Kidney tubule cell (primary cell): ENCODE measurements at regions not wholly inside any gene's neighbourhood (a gene's known extent, or its start where the extent isn't known, plus 50 kb on each side); places are given as distances from the start of the nearest gene placed in this dataset.

Experiments
- DNase-seq: peaks from one replicate; pipeline ENCODE4 v3.0.0-alpha.2; 2018; ENCODE audit warnings: low spot score

DNA sequence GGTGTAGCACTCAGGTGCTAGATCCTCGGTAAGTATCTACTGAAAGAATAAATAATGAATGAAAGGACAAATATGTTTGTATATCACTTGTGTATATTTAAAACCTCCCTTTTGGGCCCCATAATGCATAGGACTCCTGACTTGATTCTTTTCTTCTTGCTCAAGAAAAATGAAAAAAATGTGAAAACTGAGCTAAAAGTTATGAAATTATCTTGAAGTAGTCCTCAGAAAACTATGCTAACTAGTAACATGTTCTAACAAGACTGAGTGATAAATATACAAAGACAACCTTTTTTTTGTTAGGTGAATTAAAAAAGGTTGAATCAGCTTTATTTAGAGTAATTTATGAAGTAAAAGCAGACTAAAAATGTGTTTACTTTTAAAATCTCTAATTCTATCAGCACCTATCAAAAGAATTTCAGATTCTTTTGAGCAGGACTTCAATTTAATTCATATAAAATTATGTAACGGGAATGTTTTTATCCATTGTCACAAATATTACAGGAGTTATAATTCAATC, 247.8 kb upstream of the JAG1 start:
- DNase-seq = no peak

DNA sequence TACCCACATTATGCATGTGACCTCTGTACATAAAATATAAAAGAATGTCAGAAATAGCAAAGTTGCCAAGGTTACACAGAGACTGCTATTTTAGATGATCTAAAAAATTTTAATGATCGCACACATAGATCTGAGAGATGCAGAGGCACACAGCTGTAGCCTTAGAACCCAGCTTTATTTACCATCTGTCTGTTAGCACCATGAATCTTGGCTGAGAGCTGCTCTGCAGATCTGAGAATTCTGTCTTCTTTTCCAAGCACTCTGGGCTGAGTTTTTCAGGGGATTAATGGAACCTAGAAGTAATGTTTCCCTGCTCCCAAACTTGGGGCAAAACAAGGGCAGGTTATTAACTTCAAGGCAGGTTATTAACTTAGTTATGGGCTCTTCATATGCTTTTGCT, 248.7 kb upstream of the JAG1 start:
- no peak for DNase-seq

DNA sequence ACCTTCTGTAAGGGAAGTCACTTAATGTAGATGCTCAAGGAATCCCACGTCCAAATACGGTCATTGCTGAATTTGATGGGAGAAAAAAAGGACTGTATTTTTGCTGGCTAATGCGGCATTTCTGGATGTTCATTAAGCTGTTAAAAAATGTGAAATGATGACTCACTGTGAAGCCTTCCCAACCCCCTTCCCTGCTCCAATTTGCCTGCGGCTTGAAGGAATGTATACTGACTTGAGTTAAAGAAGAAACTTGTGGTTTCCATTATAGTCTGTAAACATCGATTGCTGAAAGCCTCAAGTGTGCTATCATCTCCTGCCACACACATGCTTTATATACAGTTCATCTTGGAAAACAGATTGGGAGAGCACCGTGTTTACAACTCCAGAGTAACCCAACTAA, 249.1 kb upstream of the JAG1 start:
- peak; percentile 83 for DNase-seq

DNA sequence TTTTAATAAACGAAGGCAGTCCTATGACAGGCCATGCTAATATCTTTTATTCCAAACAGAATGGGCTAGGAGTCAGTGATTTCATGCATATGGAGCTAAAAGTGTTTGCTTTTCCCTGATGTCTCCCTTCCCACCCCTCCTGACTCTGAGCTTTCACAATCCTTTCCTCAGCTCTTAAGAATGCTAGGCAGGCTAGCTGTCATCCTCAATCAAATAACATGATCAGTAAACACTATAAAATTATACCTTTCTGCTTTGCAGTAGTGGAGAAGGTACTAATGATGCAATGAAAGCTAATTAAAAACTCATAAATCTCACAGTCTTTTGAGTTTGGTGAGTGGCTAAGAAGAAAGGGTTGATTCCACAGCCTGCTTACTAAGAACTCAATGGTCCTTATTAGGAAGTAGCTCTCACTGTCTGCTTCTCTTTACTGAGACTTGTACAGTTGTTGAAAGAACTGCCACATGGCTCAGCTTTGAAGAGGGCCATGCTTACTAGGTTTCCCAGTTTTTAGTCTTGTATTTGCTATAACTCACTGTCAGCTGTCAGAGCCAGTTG, 250.9 kb upstream of the JAG1 start:
- peak; percentile 55 for DNase-seq

DNA sequence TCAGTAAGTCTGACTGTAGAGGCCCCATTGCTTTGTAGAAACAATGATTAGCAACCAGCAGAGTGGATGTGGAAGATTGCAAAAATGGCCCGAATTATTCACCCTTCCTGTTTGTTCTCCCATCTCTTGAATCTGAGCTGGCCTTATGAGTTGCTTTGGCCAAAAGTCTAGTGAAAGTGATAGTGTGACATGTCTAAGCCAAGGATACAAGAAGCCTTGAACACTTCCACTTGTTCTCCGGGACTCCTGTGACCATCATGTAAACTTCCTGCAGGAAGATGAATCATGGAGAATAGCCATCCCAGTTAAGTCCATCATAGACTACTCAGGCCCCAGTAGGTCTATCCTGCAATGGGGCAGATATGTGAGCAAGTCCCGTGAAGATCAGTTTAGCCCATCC, 252.0 kb upstream of the JAG1 start:
- DNase-seq = peak; percentile 38

DNA sequence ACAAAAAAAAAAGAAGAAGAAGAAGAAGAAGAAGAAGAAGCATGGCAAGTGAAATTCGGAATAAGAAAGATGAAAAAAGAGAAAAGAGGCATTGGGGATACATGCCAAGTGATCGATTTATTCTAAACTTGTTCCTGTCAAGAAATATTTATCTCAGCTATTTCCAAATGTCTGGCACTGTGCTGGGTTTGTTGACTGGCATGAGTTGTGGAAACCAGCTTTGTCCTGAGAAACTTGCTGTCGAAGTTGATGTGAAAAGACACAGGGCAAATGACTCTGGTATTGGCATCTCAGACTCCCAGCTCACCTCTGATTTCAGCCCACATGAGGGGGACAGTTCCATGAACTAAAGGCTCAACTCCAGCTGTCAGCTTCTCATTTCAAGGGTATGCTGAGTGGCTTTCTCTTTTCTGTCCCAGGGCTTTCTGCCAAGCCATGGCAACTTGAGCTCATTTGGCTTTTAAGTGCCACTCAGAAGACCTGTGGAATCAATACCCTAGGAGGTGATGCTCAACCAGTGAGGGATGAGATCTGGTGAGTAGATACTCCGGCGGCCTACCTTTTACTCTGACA, 253.3 kb upstream of the JAG1 start:
- DNase-seq = no peak

DNA sequence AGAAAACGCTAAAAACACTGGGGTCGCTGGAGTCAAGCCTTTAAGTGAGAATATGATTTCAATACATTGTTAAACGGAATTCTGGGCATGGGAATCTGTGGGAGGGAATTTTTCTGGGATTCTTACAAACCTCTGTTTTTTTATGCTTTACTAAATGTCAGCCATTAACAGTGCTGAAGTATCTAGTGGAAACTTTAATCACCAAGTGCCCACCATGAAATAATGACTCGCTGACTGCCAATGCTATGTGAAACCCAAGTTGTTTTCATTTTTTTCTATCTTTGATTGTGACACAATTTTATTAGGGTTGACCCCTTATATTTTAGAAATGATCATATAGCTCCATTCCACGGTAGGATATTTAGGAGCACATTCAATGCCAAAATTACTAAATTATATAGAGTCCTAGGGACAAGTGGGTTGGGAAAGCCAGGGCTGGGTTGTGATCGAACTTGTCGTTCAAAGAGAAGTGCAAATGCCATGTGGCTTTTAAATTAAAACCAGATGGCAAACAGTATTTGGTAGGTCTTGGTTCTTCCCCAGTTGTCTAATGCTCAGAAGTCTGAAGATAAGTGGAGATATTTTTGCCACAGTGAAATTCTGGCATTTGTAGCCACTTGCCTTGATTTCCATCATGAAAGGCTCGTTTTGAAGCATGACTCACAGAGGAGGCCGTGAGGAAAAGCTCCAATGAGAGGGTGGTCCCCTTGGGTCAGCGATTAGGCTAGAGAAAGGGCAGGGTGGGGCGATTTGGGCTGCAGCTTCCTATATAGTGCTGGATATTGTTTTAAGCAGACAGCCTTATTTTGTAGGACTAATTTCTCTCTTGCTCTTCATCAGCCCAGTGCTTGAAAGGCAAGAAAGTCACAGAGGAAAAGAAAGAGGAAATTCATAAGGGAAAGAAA, 254.4 kb upstream of the JAG1 start:
- DNase-seq = peak; percentile 65

DNA sequence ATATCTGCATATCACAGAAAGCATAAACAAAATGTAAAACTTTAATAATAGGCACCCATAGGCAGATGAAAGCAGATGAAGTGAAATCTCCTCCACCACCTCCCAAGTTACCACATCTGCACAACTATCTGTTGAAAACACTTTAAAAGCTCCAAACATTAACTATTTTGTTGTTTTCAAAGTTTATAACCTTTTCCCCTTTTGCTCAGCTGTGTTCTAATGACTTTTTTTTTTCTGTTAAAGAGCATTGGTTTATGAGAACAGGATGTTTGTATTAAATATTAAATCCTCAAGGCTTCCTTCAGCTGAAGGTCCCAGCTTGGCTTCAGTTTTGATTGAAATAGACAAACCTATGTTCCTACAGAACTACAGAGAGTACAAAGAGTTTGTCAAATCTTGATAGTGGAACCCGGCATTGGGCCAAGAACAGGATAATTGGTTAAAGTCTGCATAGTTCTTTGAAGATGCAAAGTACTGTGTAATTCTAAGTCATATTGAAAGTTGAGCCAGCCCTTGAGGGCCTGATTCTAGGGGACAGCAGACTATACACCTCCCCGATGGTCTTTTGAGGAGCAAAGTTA, 255.1 kb upstream of the JAG1 start:
- DNase-seq = no peak

DNA sequence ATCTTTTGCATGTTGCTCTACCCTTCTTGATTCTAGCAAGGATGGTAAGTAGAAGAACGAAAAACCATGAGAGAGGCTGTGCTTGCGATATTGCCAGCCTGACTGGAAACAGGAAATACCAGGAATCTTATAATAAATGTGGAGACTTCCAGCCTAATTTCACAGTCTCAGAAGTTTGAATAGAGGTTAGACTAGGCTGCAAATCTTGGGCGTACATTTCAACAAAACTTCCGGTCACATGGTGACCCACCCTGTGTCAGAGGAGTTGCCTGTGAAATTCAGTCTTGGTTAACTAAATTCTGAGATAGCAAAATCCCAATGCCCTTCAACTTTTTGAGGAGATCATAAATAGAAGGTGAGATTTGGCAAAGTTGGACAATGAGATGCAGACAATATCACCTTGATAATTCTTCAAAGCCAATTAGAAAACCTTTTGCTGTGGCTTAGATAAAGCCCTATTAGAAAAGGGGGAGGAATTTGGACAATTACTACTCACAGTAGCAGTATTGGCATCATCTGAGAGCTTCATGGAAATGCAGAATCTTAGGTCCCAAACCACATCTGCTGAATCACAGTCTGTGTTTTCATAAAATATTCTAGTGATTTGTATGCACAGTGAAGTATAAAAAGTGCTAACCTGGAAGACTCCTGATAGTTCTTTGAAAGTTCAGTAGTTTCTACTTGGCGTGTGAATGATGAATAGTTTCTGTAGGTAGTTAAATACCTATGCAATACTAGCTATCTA, 262.0 kb upstream of the JAG1 start:
- DNase-seq = no peak

DNA sequence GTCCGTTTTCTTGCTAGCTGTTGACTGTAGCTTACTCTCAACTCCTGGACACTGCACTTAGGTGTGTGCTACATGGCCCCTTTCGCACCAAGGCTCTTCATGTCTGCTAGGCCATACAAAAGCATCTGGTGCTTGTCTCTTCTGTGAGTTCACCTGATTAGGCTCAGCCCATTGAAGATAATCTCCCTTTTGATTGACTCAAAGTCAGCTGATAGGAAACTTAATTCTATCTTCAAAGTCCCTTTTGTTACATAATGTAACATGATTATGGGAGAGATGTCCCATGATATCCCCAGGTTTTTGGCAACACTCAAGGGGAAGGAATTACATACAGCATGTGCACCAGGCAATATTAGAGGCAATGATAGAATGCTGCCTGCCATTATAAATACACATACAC, 263.0 kb upstream of the JAG1 start:
- no peak for DNase-seq

DNA sequence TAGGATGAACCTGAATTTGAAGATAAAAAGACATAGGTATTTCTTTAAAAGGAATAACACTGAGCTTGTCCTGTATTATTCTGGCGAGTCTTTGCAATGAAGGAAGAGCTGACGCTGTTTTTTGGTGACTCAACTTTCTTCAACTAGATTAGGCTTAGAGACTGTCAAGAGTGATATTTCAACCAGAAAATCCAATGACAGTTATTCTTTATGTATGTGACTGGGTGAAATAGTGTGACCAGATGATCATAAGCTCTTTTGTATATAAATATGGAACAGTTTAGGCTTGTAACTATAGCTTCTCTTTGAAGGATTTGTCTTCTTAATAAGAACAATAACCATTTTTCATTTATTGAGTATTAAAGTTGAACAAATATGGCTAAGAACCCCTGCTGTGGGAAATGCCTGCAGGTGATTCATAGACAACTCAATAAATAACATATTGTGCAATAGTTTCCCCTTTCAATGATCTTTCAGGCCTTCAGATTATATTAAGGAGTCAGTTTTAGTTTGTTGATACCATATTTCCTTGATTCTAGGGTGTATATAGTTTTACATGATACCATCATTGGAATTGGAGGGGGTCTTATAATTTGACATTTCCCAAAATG, 265.6 kb upstream of the JAG1 start:
- peak; percentile 24 for DNase-seq

DNA sequence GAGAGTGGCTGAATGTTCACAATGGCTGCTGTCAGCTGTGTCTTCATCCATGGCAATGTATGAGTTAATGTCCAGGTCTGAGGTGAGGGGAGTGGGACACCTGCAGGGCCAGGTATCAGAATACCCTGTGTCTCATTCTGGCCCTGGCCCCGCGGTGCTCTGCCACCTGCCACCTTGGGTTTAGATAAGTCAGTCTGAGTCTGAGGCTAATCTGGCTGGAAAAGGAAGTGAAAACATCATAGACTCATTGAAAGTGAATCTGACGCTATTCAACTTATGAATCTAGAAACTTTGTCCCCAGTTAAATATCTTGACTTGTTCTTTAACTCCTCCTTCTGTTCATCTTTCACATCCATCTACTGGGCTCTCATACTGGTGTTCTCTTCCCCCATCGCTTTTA, 267.1 kb upstream of the JAG1 start:
- no peak for DNase-seq

DNA sequence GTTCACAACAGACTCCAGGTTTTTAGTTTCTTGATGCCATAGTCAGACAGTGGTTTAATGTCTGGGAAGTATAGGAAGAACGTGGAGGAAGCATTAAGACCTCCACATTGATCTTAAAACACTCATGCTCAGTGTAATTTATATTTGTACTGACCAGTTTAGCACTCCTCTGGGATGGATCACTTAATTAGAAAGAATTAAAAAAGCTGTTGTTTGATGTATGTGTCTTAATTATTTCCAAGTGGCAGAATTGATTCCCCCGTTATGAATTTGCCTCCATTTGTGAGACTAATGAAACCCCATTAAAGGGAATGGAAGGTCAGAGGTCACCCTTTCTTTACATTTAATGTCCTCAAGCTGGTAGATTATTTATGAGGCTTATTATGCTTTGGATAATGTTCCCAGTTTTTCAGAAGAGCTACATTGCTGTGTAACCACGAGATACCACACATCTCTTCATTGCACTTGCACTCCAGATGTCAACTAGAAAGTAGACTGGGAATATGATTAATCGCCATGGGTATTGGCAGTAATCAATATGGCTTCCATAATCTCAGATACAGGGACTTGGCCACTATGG, 270.0 kb upstream of the JAG1 start:
- no peak for DNase-seq

DNA sequence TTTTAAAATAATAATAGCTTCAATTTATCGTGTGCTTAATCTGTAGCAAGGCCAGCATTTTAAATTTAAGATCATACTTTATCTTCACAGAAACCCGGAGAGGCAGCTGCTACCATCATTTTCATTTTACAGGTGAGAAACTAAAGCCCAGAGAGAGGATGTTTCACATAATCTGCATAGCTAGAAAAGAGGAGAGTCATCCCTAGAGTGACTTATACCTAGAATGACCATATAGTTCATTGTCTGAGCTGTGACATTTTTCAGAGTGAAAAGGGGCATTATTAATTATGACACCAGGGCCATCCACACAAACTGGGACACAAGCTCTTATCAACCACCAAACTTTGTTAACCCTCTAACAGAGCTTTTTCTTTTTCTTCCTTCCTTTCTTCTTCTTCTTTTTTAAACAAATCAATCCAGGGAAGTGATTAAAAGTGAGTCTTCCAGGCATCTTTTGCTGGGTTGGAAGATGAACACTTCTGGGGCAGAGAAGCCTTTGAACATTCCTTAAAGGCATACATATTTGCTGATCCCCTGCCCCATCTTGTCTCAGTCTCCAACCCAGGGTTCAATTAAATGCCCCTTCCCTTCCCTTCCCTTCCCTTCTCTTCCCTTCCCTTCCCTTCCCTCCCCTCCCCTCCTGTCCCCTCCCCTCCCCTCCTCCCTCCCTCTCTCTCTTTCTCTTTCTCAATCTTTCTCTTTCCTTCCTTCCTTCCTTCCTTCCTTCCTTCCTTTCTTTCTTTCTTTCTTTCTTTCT, 272.5 kb upstream of the JAG1 start:
- DNase-seq = no peak

DNA sequence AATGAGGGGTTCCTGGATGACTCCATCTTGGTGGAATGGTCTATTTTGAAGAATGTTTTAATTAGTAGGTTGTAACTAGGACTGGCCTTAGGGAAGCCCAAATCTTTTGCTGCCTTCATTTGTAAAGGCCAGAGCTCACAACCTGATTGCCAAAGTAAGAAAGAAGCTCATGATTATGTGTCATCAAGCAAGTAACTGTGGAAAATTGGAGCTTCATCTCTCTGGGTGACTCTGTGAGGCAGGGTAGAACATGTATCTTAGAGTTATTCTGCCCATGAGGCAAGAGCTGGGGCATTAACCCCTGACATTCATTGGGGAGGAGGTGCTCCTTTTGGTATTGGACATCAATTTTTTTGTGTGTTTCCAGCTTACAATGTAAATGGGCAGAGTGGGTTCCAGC, 273.9 kb upstream of the JAG1 start:
- DNase-seq = no peak

DNA sequence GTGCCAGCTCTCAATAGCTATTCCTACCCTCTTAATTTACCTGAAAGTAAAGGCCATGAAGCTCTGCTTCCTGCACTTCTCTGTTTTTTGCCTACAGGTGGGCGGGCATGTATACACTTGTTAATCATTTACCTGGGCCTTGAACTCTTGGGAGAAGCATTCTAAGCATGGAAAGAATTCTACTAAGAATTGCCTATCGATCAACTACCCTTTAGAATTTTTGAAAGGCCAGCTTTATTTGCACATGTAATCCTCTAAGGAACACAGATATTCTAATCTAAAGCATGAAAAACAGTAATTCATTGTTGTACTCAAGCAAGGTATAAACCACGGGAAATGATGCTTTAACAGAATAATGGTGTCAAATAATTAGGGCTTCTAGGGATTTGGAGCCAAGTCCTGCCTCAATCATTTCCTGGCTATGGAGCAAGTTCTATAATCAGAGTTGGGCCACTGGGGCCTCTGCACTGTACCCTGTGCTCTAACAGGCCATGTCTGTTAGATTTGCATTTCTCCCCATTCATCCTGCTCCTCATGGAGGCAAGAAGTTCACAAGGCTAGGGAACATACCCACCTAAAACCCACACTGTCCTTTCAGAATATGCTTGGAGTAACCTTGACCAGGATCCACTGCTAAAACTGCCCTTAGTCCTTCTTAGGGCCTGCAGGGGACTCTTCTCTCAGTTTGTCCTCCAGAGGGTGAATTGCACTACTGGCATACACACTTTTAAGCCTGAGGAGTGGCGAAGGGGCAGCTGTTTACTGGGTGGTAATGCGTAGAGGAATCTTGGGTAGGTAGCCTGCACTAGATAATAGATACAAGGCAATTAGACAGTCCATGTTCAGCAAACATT, 276.4 kb upstream of the JAG1 start:
- peak; percentile 49 for DNase-seq

DNA sequence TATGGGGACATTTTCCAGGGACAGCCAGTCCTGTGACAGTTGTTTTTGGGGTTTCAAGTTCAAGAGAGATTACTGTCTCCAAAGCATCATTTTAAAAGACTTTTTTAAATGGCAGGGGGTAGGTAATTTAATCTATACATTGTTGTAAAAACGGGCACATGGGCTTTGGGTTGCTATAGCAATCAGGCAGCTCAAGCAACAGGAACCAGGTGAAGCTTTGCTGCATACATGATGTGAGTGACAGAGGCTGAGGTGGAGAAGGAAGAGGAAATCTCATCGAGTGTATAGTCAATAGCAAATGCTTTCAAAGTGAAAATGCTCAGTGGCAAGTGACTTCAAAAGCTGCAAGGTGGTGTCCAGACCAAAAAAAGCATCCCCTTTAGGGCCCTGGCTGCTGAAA, 277.4 kb upstream of the JAG1 start:
- DNase-seq = no peak

DNA sequence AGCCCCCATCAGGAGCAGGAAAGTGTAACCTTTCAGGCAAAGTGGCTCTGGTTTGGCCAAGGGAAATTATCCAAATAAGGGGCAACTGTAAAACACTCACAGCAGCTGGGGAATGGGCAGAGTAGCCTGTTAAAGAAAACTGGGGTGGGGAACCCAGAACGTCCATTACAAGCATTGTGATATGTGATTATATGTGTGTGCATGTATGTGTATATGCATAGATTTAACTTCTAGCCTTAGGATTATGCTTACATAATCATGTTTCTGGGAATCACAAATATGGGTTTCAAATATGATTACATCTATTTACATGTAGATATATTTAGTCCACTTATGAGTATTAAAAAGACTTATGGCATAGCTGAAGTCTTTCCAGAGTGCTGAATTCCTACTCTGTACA, 278.1 kb upstream of the JAG1 start:
- no peak for DNase-seq

DNA sequence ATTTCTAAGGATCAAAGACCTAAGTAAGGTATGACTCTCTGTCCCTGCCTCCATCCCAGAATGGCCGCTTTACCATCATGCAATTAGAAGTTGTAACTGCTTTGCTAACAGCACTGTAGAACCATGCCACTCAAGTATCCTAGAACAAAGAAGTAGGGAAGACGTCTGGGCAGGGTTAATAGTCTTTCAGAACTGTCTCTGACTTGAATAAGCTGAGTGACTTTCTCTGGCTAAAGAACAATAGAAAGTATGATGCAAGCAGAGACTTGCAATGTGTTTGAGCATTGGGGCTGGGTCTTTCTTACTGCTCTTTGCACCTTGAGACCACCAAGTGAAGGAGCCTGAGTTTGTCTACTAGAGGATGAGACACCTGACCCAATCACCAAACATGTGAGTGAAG, 279.6 kb upstream of the JAG1 start:
- no peak for DNase-seq
